GM12872 (cell line): ENCODE measurements at regions not wholly inside any gene's neighbourhood (a gene's known extent, or its start where the extent isn't known, plus 50 kb on each side); places are given as distances from the start of the nearest gene placed in this dataset.

Experiments used
- TF ChIP-seq, protein P1 (sequence below): IDR thresholded peaks from 3 replicates; pipeline ENCODE4 v1.5.1; 2011; ENCODE audit warnings: low read depth, mild to moderate bottlenecking, low read length, moderate library complexity; ENCODE audit not compliant: insufficient read depth

DNA sequence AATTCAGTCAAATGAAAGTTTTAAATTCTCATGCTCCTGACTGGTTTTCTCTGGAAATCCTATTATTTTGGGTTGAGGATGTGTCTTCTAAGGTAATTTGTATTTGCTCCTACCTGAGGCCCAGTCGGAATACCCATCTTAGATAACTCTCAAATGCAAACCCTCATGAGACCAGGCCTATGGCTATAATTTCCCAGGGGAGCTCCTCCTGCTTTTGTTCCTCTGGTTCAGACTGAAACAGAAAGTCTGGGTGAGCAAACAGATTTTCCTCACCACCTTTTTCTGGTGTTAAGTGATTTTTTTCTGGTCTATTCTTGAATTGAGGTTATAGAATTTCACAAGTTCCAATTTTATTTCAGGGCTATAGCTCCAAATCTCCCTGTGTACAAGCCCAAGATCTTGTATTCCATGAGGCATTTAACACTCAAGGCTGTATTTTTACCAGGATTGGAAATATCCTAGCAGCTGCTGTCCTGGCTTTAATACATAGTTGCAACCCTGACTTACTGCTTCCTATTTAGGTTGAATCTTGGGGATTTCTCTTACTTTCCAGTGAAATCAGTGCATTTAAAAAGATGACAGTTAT lies 169.1 kb upstream of the PTCHD4 start:
- TF ChIP-seq, protein P1, sequence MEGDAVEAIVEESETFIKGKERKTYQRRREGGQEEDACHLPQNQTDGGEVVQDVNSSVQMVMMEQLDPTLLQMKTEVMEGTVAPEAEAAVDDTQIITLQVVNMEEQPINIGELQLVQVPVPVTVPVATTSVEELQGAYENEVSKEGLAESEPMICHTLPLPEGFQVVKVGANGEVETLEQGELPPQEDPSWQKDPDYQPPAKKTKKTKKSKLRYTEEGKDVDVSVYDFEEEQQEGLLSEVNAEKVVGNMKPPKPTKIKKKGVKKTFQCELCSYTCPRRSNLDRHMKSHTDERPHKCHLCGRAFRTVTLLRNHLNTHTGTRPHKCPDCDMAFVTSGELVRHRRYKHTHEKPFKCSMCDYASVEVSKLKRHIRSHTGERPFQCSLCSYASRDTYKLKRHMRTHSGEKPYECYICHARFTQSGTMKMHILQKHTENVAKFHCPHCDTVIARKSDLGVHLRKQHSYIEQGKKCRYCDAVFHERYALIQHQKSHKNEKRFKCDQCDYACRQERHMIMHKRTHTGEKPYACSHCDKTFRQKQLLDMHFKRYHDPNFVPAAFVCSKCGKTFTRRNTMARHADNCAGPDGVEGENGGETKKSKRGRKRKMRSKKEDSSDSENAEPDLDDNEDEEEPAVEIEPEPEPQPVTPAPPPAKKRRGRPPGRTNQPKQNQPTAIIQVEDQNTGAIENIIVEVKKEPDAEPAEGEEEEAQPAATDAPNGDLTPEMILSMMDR: no peak

DNA sequence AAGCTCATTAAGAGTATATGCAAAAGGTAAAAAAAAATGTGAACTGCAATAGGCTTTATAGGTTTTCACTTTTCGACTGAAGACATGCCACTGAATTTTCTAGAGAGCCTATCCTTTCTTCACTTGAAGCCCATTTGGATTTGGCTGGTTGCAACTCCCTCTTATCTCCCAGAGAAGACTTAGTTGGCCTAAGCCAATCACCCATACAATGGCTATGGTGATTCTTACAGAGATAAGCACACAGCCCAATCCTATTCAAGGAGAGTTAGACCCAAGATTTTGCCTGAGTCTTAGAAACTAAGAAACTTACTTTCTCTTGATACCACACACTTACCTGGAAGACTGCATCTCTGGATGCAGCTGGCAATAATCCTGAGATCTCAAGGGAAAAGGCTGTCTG lies 167.3 kb upstream of the PTCHD4 start:
- TF ChIP-seq, protein P1: no peak

DNA sequence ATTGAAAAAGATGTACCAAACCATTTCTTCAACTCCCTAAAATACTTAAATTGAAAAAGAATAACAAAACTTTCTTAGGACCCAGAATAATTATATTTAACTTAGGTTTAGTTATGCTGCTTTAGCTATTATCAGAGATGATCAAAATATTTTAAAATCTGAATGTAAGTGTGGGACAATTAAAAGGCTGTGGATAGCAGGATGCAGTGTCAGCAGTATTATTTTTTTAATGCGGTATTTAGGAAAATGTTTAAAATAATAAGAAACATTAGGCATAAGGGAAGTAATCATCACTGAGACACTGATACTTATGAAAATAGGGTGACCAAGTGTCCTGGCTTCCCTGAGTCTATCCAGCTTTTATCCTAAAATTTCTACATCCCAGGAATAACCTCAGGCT lies 161.5 kb upstream of the PTCHD4 start:
- TF ChIP-seq, protein P1: no peak

DNA sequence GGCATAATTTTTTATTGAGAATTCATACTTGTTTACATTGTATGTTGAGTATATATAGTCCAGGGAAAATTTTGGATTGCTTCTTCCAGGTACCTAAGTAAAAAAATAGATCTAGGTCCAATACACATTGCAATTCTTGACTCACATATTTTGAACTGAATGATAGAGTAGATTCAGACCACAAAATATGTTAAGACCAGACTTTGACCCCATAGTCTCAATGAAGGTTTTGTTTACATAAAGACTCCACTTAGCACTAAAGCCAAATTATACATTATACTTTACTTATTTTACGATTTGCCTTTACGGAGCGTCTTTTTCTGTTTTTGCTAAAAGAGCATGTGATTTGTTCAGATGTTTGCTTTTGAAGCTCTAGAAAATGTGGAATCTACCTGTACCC lies 144.1 kb upstream of the PTCHD4 start:
- TF ChIP-seq, protein P1: no peak

DNA sequence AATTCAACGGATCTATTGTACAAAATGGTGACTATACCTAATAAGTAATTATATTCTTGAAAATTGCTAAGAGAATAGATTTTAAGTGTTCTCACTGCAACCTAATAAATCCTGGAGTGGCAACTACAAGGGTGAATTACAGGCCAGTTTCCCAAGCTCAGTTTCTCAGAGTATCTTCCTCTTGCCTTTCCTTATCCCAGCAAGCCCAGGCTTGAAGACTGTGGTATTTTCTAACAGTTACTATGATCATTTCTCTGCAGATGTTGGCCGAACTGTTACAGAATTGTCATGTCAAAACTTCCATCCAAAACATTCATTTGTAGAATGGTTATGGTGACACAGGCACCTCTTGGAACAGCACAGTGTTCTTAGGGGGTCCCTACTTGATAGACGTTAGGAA lies 138.1 kb upstream of the PTCHD4 start:
- TF ChIP-seq, protein P1: no peak

DNA sequence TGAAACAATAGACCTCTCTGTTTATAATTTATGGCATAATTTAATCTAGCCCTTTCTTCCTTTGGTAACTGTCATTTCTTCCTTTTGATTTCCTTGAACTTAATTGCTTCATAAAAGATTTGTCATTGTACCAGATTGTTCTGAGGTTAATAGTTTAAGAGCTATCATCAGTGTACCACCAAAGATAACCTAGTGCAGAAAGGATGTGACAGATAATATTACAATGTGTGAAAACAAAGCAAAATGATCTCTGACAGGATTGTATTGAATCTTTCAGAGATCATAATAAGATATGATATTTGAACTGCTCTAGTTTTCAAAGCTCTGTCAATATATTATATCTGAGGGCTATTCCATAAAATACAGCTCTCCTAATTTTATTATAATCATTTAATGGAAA lies 132.1 kb upstream of the PTCHD4 start:
- TF ChIP-seq, protein P1: no peak

DNA sequence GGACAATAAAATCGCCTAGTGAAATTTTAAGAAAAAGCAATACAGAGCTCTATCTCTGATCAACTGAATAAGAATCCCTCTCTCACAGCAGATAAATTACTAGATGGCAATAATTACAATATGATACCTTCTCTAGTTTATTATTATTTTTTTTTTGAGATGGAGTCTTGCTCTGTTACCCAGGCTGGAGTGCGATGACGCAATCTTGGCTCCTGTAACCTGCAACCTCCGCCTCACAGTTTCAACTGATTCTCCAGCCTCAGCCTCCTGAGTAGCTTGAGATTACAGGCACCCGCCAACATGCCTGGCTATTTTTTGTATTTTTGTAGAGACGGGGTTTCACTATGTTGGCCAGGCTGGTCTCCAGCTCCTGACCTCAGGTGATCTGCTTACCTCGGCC lies 129.3 kb upstream of the PTCHD4 start:
- TF ChIP-seq, protein P1: no peak
